ENCODE measurements at regions not wholly inside any gene's neighbourhood (a gene's known extent, or its start where the extent isn't known, plus 50 kb on each side); places are given as distances from the start of the nearest gene placed in this dataset.
"Not testable (repeated sequence)": the region's sequence is repeated elsewhere in the genome, so short reads cannot be mapped to it uniquely, and the experiment has no call there.

DNA sequence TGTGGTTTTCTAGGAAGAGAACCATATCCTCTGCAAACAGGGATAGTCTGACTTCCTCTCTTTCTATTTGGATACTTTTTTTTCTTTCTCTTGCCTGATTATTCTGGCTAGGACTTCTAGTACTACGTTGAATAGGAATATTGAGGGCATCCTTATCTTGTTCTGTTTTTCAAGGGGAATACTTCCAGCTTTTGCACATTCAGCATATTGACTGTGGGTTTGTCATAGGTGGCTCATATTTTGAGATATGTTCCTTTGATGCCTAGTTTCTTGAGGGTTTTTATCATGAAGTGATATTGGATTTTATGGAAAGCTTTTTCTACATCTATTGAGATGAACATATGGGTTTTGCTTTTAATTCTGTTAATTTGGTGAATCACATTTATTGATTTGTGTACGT, 269.8 kb downstream of the MAP2K6 start:
- Histone ChIP-seq H3K36me3 (replicated peaks in 1 of 2; ENCODE audit: control insufficient read depth in 1 of 2, insufficient read depth in 2 of 2, low read length in 1 of 2) (no peaks in the 10 kb centered on the region), H4K20me1 (ENCODE audit: insufficient read depth) (no peaks in the 10 kb centered on the region), H3K27me3 (ENCODE audit: insufficient read depth) (no peaks in the 10 kb centered on the region), H3K9me2 (no peaks in the 10 kb centered on the region), H3K79me2 (ENCODE audit: insufficient read depth) (no peaks in the 10 kb centered on the region), H3K4me1 (ENCODE audit: control insufficient read depth in 1 of 2, insufficient read depth in 2 of 2, low read depth in 1 of 2, low read length in 1 of 2) (no peaks in the 10 kb centered on the region), H3K4me3 (ENCODE audit: low read depth in 2 of 2, low read length in 1 of 2) (no peak overlapping the region), H3F3A (replicated peaks; ENCODE audit: insufficient read depth) (no peaks in the 10 kb centered on the region), H3K4me2 (no peak overlapping the region), H3K27ac (ENCODE audit: low read depth in 2 of 2, low read length in 1 of 2) (no peak overlapping the region), H3K9me3 (0 out of 2 replicates have a peak, but pooled peaks cover 3% of the 10 kb centered on the region), H3K9ac (no peak overlapping the region), H2AFZ (ENCODE audit: low read depth) (no peak overlapping the region)
- ChIA-PET CTCF (interaction anchor here (1.2 kb wide), 1 partner anchor 10 kb away, joined by 3 read pairs; no protein-coding TSS in a partner anchor), POLR2A (no interaction called here)
- no peak for DNase-seq
- 32% methylated on average over 2 of the region's 2 CpGs for WGBS (ENCODE audit: low lambda C conversion rate)
- TF ChIP-seq JUND (IDR thresholded peaks at IDR 0.05) (no peak), NRF1 (IDR thresholded peaks at IDR 0.05; ENCODE audit: low read depth, low read length) (no peak), MEF2A (IDR thresholded peaks at IDR 0.05; ENCODE audit: borderline replicate concordance, low read depth) (no peak), MXI1 (IDR thresholded peaks at IDR 0.05; ENCODE audit: low read depth, low read length) (no peak), EZH2phosphoT487 (IDR thresholded peaks at IDR 0.05; ENCODE audit: borderline replicate concordance, low read depth) (no peak), TAF1 (IDR thresholded peaks at IDR 0.05; ENCODE audit: borderline replicate concordance, low read depth, low read length) (no peak), NFIC (IDR thresholded peaks at IDR 0.05; ENCODE audit: borderline replicate concordance) (no peak), SIN3A (IDR thresholded peaks at IDR 0.05; ENCODE audit: borderline replicate concordance, low read depth, low read length) (no peak), RCOR1 (IDR thresholded peaks at IDR 0.05; ENCODE audit: low read length) (no peak), FOSL2 (IDR thresholded peaks at IDR 0.05; ENCODE audit: borderline replicate concordance, low read depth) (no peak), TCF12 (IDR thresholded peaks at IDR 0.05) (no peak), FOXJ3 (CRISPR knock-in tag; IDR thresholded peaks at IDR 0.05) (no peak)
- TF ChIP-seq, protein P1, sequence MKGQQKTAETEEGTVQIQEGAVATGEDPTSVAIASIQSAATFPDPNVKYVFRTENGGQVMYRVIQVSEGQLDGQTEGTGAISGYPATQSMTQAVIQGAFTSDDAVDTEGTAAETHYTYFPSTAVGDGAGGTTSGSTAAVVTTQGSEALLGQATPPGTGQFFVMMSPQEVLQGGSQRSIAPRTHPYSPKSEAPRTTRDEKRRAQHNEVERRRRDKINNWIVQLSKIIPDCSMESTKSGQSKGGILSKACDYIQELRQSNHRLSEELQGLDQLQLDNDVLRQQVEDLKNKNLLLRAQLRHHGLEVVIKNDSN (IDR thresholded peaks at IDR 0.05; ENCODE audit: borderline replicate concordance, low read depth), result no peak
- TF ChIP-seq, protein P2, sequence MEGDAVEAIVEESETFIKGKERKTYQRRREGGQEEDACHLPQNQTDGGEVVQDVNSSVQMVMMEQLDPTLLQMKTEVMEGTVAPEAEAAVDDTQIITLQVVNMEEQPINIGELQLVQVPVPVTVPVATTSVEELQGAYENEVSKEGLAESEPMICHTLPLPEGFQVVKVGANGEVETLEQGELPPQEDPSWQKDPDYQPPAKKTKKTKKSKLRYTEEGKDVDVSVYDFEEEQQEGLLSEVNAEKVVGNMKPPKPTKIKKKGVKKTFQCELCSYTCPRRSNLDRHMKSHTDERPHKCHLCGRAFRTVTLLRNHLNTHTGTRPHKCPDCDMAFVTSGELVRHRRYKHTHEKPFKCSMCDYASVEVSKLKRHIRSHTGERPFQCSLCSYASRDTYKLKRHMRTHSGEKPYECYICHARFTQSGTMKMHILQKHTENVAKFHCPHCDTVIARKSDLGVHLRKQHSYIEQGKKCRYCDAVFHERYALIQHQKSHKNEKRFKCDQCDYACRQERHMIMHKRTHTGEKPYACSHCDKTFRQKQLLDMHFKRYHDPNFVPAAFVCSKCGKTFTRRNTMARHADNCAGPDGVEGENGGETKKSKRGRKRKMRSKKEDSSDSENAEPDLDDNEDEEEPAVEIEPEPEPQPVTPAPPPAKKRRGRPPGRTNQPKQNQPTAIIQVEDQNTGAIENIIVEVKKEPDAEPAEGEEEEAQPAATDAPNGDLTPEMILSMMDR (IDR thresholded peaks at IDR 0.05), result no peak
- TF ChIP-seq, protein P3, sequence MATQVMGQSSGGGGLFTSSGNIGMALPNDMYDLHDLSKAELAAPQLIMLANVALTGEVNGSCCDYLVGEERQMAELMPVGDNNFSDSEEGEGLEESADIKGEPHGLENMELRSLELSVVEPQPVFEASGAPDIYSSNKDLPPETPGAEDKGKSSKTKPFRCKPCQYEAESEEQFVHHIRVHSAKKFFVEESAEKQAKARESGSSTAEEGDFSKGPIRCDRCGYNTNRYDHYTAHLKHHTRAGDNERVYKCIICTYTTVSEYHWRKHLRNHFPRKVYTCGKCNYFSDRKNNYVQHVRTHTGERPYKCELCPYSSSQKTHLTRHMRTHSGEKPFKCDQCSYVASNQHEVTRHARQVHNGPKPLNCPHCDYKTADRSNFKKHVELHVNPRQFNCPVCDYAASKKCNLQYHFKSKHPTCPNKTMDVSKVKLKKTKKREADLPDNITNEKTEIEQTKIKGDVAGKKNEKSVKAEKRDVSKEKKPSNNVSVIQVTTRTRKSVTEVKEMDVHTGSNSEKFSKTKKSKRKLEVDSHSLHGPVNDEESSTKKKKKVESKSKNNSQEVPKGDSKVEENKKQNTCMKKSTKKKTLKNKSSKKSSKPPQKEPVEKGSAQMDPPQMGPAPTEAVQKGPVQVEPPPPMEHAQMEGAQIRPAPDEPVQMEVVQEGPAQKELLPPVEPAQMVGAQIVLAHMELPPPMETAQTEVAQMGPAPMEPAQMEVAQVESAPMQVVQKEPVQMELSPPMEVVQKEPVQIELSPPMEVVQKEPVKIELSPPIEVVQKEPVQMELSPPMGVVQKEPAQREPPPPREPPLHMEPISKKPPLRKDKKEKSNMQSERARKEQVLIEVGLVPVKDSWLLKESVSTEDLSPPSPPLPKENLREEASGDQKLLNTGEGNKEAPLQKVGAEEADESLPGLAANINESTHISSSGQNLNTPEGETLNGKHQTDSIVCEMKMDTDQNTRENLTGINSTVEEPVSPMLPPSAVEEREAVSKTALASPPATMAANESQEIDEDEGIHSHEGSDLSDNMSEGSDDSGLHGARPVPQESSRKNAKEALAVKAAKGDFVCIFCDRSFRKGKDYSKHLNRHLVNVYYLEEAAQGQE (IDR thresholded peaks at IDR 0.05; ENCODE audit: low read depth, low read length), result no peak

DNA sequence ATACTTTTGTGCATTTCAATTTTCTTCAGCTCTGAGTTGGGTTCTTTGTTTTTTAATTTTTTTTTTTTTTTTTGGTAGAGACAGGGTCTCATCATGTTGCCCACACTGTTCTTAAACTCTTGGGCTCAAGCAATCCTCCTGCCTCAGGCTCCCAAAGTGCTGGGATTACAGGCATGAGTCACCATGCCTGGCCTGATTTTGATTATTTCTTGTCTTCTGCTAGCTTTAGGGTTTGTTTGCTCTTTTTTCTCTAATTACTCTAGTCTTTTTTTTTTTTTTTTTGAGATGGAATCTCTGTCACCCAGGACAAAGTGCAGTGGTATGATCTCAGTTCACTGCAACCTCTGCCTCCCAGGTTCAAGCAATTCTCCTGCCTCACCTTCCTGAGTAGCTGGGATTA, 270.7 kb downstream of the MAP2K6 start:
- DNase-seq, POLR2A ChIA-PET: not testable (repeated sequence)

More for the DNA sequence above, 270.7 kb downstream of the MAP2K6 start:
- H3F3A ChIP-seq (replicated peaks; ENCODE audit: insufficient read depth); H3K4me1 ChIP-seq (ENCODE audit: control insufficient read depth in 1 of 2, insufficient read depth in 2 of 2, low read depth in 1 of 2, low read length in 1 of 2); H3K36me3 ChIP-seq (replicated peaks in 1 of 2; ENCODE audit: control insufficient read depth in 1 of 2, insufficient read depth in 2 of 2, low read length in 1 of 2); H3K9ac ChIP-seq; H3K27ac ChIP-seq (ENCODE audit: low read depth in 2 of 2, low read length in 1 of 2); H3K4me3 ChIP-seq (ENCODE audit: low read depth in 2 of 2, low read length in 1 of 2); H3K27me3 ChIP-seq (ENCODE audit: insufficient read depth); H3K79me2 ChIP-seq (ENCODE audit: insufficient read depth); H2AFZ ChIP-seq (ENCODE audit: low read depth); H3K9me3 ChIP-seq; H4K20me1 ChIP-seq (ENCODE audit: insufficient read depth); H3K4me2 ChIP-seq; H3K9me2 ChIP-seq; CTCF ChIA-PET: not testable (repeated sequence)

Data from SK-N-SH (cell line).